IMR-90 (cell line): ENCODE measurements at regions not wholly inside any gene's neighbourhood (a gene's known extent, or its start where the extent isn't known, plus 50 kb on each side); places are given as distances from the start of the nearest gene placed in this dataset.

ENCODE experiments used
- ATAC-seq: fragments of 200-7000 bp; cut with Tn5 transposase; 2 replicates; pipeline ENCODE4 v1.9.1; 2020; ENCODE audit warnings: low read depth, mild to moderate bottlenecking, moderate library complexity
- BruUV-seq: library from RNA; stranded (reverse); fragments of 400-500 nt; replicated peaks from 2 replicates; lab custom pipeline; 2021; lab: Mats Ljungman, UMichigan
- CTCF ChIA-PET: fragments of 300-600 bp; formaldehyde crosslinking; extraction: SDS; loops from one replicate; lab custom pipeline; 2021; ENCODE audit warnings: antibody characterized with exemption; lab: Yijun Ruan, JAX
- POLR2A ChIA-PET: fragments of 300-600 bp; sonication (Branson Sonifier 250); formaldehyde crosslinking; loops from one replicate; lab custom pipeline; 2022; ENCODE audit warnings: antibody characterized with exemption; ENCODE audit not compliant: unreplicated experiment; lab: Charles Lee
- DNase-seq: peaks from one replicate; pipeline ENCODE4 v3.0.0; 2013
- H2AFZ ChIP-seq: replicated peaks from 2 replicates; pipeline ENCODE3; 2013; ENCODE audit warnings: low read length, mild to moderate bottlenecking; ENCODE audit not compliant: poor library complexity
- H2AK5ac ChIP-seq: 2 replicates; pipeline ENCODE4 v1.6.1; 2013; ENCODE audit warnings: low read depth, low read length, inconsistent platforms
- H2AK9ac ChIP-seq: replicated peaks from 2 replicates; pipeline ENCODE3; 2013; ENCODE audit warnings: mild to moderate bottlenecking, low read depth, low read length, moderate library complexity; ENCODE audit not compliant: poor library complexity
- H2BK120ac ChIP-seq: 2 replicates; pipeline ENCODE4 v1.6.1; 2013; ENCODE audit warnings: low read depth, low read length, inconsistent platforms
- H2BK15ac ChIP-seq: 3 replicates; pipeline ENCODE4 v1.6.1; 2013; ENCODE audit warnings: low read depth, low read length, inconsistent platforms
- H2BK20ac ChIP-seq: 2 replicates; pipeline ENCODE4 v1.6.1; 2013; ENCODE audit warnings: low read depth, mild to moderate bottlenecking, inconsistent platforms, low read length, moderate library complexity
- H2BK5ac ChIP-seq: 2 replicates; pipeline ENCODE4 v1.6.1; 2013; ENCODE audit warnings: mild to moderate bottlenecking, low read depth, low read length, inconsistent platforms; ENCODE audit not compliant: poor library complexity, severe bottlenecking
- H3K14ac ChIP-seq: replicated peaks from 2 replicates; pipeline ENCODE4 v1.6.1; 2013; ENCODE audit warnings: low read depth, low read length, inconsistent platforms
- H3K18ac ChIP-seq: 2 replicates; pipeline ENCODE4 v1.6.1; 2013; ENCODE audit warnings: low read depth, low read length, control low read depth
- H3K23ac ChIP-seq: 2 replicates; pipeline ENCODE4 v1.6.1; 2013; ENCODE audit warnings: low read depth, low read length, inconsistent platforms
- H3K27ac ChIP-seq: 2 replicates; pipeline ENCODE4 v1.5.1; 2013; ENCODE audit warnings: mild to moderate bottlenecking, control low read depth, low read length; ENCODE audit not compliant: insufficient read depth
- H3K27me3 ChIP-seq: 2 replicates; pipeline ENCODE4 v1.6.1; 2013; ENCODE audit warnings: low read length; ENCODE audit not compliant: control insufficient read depth, insufficient read depth
- H3K36me3 ChIP-seq: 2 replicates; pipeline ENCODE4 v1.6.1; 2013; ENCODE audit warnings: low read length, mixed read lengths; ENCODE audit not compliant: control insufficient read depth, insufficient read depth
- H3K4ac ChIP-seq: 2 replicates; pipeline ENCODE4 v1.6.1; 2013; ENCODE audit warnings: low read depth, low read length, inconsistent platforms
- H3K4me1 ChIP-seq: 2 replicates; pipeline ENCODE4 v1.6.1; 2013; ENCODE audit warnings: low read length, mixed read lengths; ENCODE audit not compliant: control insufficient read depth, insufficient read depth
- H3K4me2 ChIP-seq: 2 replicates; pipeline ENCODE4 v1.6.1; 2013; ENCODE audit warnings: low read depth, mild to moderate bottlenecking, control low read depth, low read length, moderate library complexity
- H3K4me3 ChIP-seq: 2 replicates; pipeline ENCODE4 v1.5.1; 2013; ENCODE audit warnings: low read depth, mild to moderate bottlenecking, control low read depth, low read length, moderate library complexity; ENCODE audit not compliant: insufficient read depth
- H3K56ac ChIP-seq: 2 replicates; pipeline ENCODE4 v1.6.1; 2013; ENCODE audit warnings: low read length, inconsistent platforms; ENCODE audit not compliant: insufficient read depth; ENCODE audit errors: extremely low read depth
- H3K79me1 ChIP-seq, 2 experiments: 2 replicates each; pipeline ENCODE4 v1.6.1; 2013; ENCODE audit warnings: low read length in 2 of 2, inconsistent platforms in 1 of 2, low read depth in 1 of 2
- H3K9ac ChIP-seq: 2 replicates; pipeline ENCODE4 v1.6.1; 2013; ENCODE audit warnings: low read depth, low read length, control low read depth
- H3K9me1 ChIP-seq: 2 replicates; pipeline ENCODE4 v1.6.1; 2013; ENCODE audit warnings: low read length, inconsistent platforms; ENCODE audit not compliant: insufficient read depth
- H3K9me3 ChIP-seq: 2 replicates; pipeline ENCODE4 v1.6.1; 2013; ENCODE audit warnings: low read length; ENCODE audit not compliant: control insufficient read depth, insufficient read depth
- H4K20me1 ChIP-seq: 2 replicates; pipeline ENCODE4 v1.6.1; 2013; ENCODE audit warnings: low read length, inconsistent platforms; ENCODE audit not compliant: insufficient read depth
- H4K5ac ChIP-seq: 2 replicates; pipeline ENCODE4 v1.6.1; 2013; ENCODE audit warnings: mild to moderate bottlenecking, low read depth, low read length, control low read depth
- H4K8ac ChIP-seq, 2 experiments: 2 replicates each; pipeline ENCODE4 v1.6.1; 2013; ENCODE audit warnings: low read depth in 2 of 2, low read length in 2 of 2, control low read depth in 1 of 2, inconsistent platforms in 1 of 2
- H4K91ac ChIP-seq: 2 replicates; pipeline ENCODE4 v1.6.1; 2013; ENCODE audit warnings: low read depth, low read length, inconsistent platforms; ENCODE audit not compliant: insufficient read depth
- CHD1 ChIP-seq: IDR thresholded peaks from 2 replicates; pipeline ENCODE4 v1.6.1; 2012; ENCODE audit warnings: low read depth, low read length, improper control_type of control experiment
- CTCF ChIP-seq: conservative IDR thresholded peaks from 2 replicates; pipeline ENCODE4 v1.5.1; 2012; ENCODE audit warnings: mild to moderate bottlenecking, low read depth, low read length, improper control_type of control experiment
- MAFK ChIP-seq: IDR thresholded peaks from 2 replicates; pipeline ENCODE4 v1.6.1; 2012; ENCODE audit warnings: low read depth, low read length, improper control_type of control experiment
- MAZ ChIP-seq: IDR thresholded peaks from 2 replicates; pipeline ENCODE4 v1.6.1; 2012; ENCODE audit warnings: low read depth, mild to moderate bottlenecking, low read length, improper control_type of control experiment, moderate library complexity, borderline replicate concordance
- MXI1 ChIP-seq: IDR thresholded peaks from 2 replicates; pipeline ENCODE4 v1.6.1; 2012; ENCODE audit warnings: low read depth, mild to moderate bottlenecking, low read length, moderate library complexity, borderline replicate concordance
- RAD21 ChIP-seq: IDR thresholded peaks from 2 replicates; pipeline ENCODE4 v1.6.1; 2012; ENCODE audit warnings: low read length, improper control_type of control experiment
- RCOR1 ChIP-seq: IDR thresholded peaks from 2 replicates; pipeline ENCODE4 v1.6.1; 2012; ENCODE audit warnings: mild to moderate bottlenecking, low read length, improper control_type of control experiment; ENCODE audit not compliant: insufficient replicate concordance
- RFX5 ChIP-seq: IDR thresholded peaks from 2 replicates; pipeline ENCODE4 v1.8.0; 2012; ENCODE audit warnings: low read depth, mild to moderate bottlenecking, low read length, moderate library complexity
- USF2 ChIP-seq: fragments of 150-350 bp; IDR thresholded peaks from 2 replicates; pipeline ENCODE4 v1.6.1; 2017; ENCODE audit warnings: mild to moderate bottlenecking, antibody characterized with exemption, low read length, low read depth
- WGBS, 2 experiments: methylation state at CpG; one replicate each; pipeline versions ENCODE4 v1.1.5 to v1.1.7; 2013; ENCODE audit warnings: missing lambda C conversion rate in 2 of 2; ENCODE audit not compliant: insufficient read length in 1 of 2; ENCODE audit errors: extremely low coverage in 2 of 2; 5-methylcytosine and 5-hydroxymethylcytosine counted together
- dilution Hi-C: fragments of 300-500 bp; cut with HindIII; formaldehyde crosslinking; loops from one replicate; pipeline ENCODE4 v1.14.3; 2018; ENCODE audit warnings: low sequenced_read_pairs; ENCODE audit not compliant: unreplicated experiment
- in situ Hi-C: fragments of 300-500 bp; cut with MboI; formaldehyde crosslinking; loops from 3 replicates; pipeline ENCODE4 v1.14.3; 2019; ENCODE audit warnings: low sequenced_read_pairs, inconsistent platforms, mixed read lengths
- intact Hi-C: fragments of 100-400 bp; cut with micrococcal nuclease; formaldehyde crosslinking; loops from 2 replicates; pipeline ENCODE4 v1.10.0; 2022

- BruUV-seq = no TSS peak
- Histone ChIP-seq H3K9ac (no peak overlapping the region), H3K79me1 (peaks cover 0 to 8% of the 10 kb centered on the region in 2 experiments; a peak in 2 of 4 replicates), H4K91ac (peak overlapping the region; percentile 49; the same call in 1 of the 2 replicates), H3K4me2 (no peak overlapping the region), H3K9me1 (peaks cover 17% of the 10 kb centered on the region), H4K20me1 (no peaks in the 10 kb centered on the region; the same call in 1 of the 2 replicates), H2AFZ (no peak overlapping the region), H3K18ac (no peak overlapping the region), H3K4ac (peak overlapping the region; percentile 82; the same call in 1 of the 2 replicates), H3K27me3 (no peaks in the 10 kb centered on the region), H2BK120ac (peak overlapping the region; percentile 22), H4K8ac (no peak overlapping the region; a peak in 1 of 4 replicates), H3K14ac (0 out of 2 replicates have a peak overlapping the region, but pooled peaks have one; percentile 4), H3K9me3 (no peaks in the 10 kb centered on the region), H2AK5ac (peak overlapping the region; percentile 88; the same call in 1 of the 2 replicates), H2BK20ac (peak overlapping the region; percentile 68; the same call in 1 of the 2 replicates), H3K23ac (no peak overlapping the region; the same call in 1 of the 2 replicates), H2AK9ac (peak overlapping the region; percentile 66), H4K5ac (no peak overlapping the region), H3K56ac (no peak overlapping the region), H3K27ac (no peak overlapping the region), H3K4me3 (no peak overlapping the region), H2BK5ac (no peak overlapping the region), H3K4me1 (peaks cover 16% of the 10 kb centered on the region), H2BK15ac (peak overlapping the region; percentile 66; the same call in 2 of the 3 replicates), H3K36me3 (no peaks in the 10 kb centered on the region)
- DNase-seq (no peak), ATAC-seq (no peak)
- in situ Hi-C loops = no loop called here
- TF ChIP-seq RCOR1 (no peak), MXI1 (no peak), USF2 (no peak), CHD1 (no peak), MAFK (no peak), MAZ (no peak), RFX5 (no peak), RAD21 (peak; percentile 33; the same call in 1 of the 2 replicates), CTCF (peak; percentile 27)
- 96% methylated on average over 7 of the region's 11 CpGs; no CpG with 5 or more reads in 1 of the 2 experiments for WGBS, 2 experiments
- POLR2A ChIA-PET = no interaction called here
- dilution Hi-C loops = no loop called here
- CTCF ChIA-PET = no interaction called here
- intact Hi-C loops = no loop called here
Observed at GRCh38 chr20:50344232-50345071, 153.8 kb downstream of the CEBPB start.
